Stomach (tissue), 8 donors: ENCODE measurements at regions not wholly inside any gene's neighbourhood (a gene's known extent, or its start where the extent isn't known, plus 50 kb on each side); places are given as distances from the start of the nearest gene placed in this dataset.

Experiments
- DNase-seq, 2 donors: peaks; one replicate each; pipeline versions ENCODE4 v3.0.0 to v3.0.0-alpha.2; 2013 to 2019
- H3K27ac ChIP-seq, 5 donors: fragments of 200-600 bp in 4 of 5; sonication (generic) in 4 of 5; one replicate each; pipeline ENCODE4 v1.5.1; 2013 to 2019; ENCODE audit warnings: mild to moderate bottlenecking in 1 of 5, moderate library complexity in 1 of 5
- H3K27me3 ChIP-seq, 3 donors: fragments of 200-600 bp; sonication (generic); one replicate each; pipeline ENCODE4 v1.5.1; 2017 to 2019; ENCODE audit warnings: mixed run types in 1 of 3
- H3K36me3 ChIP-seq, 4 donors: fragments of 200-600 bp; sonication (generic); 1 replicate in 3 of 4; 2 replicates in 1 of 4; pipeline ENCODE4 v1.5.1; 2016 to 2019
- H3K4me1 ChIP-seq, 4 donors: fragments of 200-600 bp; sonication (generic); one replicate each; pipeline ENCODE4 v1.5.1; 2016 to 2019
- H3K4me3 ChIP-seq, 4 donors: fragments of 200-600 bp; sonication (generic) in 3 of 4; one replicate each; pipeline ENCODE4 v1.5.1; 2016 to 2019; ENCODE audit warnings: mild to moderate bottlenecking in 1 of 4
- H3K9me3 ChIP-seq, 4 donors: fragments of 200-600 bp; sonication (generic); one replicate each; pipeline ENCODE4 v1.5.1; 2016 to 2019
- CTCF ChIP-seq, 7 experiments: fragments of 450-650 bp in 4 of 7; fragments of 200-600 bp in 3 of 7; sonication (generic) in 3 of 7; IDR thresholded peaks; one replicate each; pipeline ENCODE4 v1.5.1; 2016 to 2019; ENCODE audit warnings: antibody characterized with exemption in 7 of 7, control low read depth in 2 of 7, mild to moderate bottlenecking in 1 of 7
- EP300 ChIP-seq: sonication (generic); formaldehyde crosslinking; IDR thresholded peaks from one replicate; pipeline ENCODE4 v1.6.1; 2017; ENCODE audit warnings: antibody characterized with exemption
- POLR2A ChIP-seq, 4 donors: fragments of 450-650 bp; IDR thresholded peaks; one replicate each; pipeline ENCODE4 v1.6.1; 2016; ENCODE audit warnings: antibody characterized with exemption in 4 of 4, control low read depth in 2 of 4, mild to moderate bottlenecking in 1 of 4, moderate library complexity in 1 of 4
- POLR2AphosphoS5 ChIP-seq, 3 donors: sonication (generic); formaldehyde crosslinking; IDR thresholded peaks; one replicate each; pipeline ENCODE4 v1.6.1; 2016; ENCODE audit warnings: antibody characterized with exemption in 3 of 3
- WGBS, 5 donors: extraction: QIAGEN DNeasy Blood & Tissue Kit in 3 of 5; methylation state at CpG; one replicate each; pipeline versions ENCODE4 v1.1.5 to v1.1.7; 2013 to 2018; 5-methylcytosine and 5-hydroxymethylcytosine counted together
- intact Hi-C: fragments of 100-400 bp; cut with DNase I; formaldehyde crosslinking; loops from one replicate; pipeline ENCODE4 v1.15.1; 2023; ENCODE audit warnings: low total_unique reads
- donor health status: healthy with polysubstance abuse.
- donor health status: Bipolar disorder and iron deficiency.
- donor health status: healthy.

GRCh38 chr4:46684041-46684440, 225.0 kb downstream of the COX7B2 start:
- Histone ChIP-seq H3K9me3 (peaks cover 0 to 7% (median 0%) of the 10 kb centered on the region in 4 donors), H3K27me3 (no peaks in the 10 kb centered on the region), H3K4me3 (no peak overlapping the region), H3K36me3 (no peaks in the 10 kb centered on the region), H3K27ac (no peak overlapping the region), H3K4me1 (no peaks in the 10 kb centered on the region)
- 52 to 60% (median 55%) methylated on average over 2 of the region's 2 CpGs for WGBS, 5 donors
- DNase-seq = no peak
- TF ChIP-seq EP300 (no peak), POLR2AphosphoS5 (IDR thresholded peaks at IDR 0.05) (no peak), CTCF (IDR thresholded peaks at IDR 0.05) (no peak), POLR2A (IDR thresholded peaks at IDR 0.05) (no peak)
- intact Hi-C loops = no loop called here

- no peak for DNase-seq
- intact Hi-C loops = no loop called here
- 63 to 96% (median 74%) methylated on average over 1 of the region's 1 CpG for WGBS, 5 donors
Observed at GRCh38 chr4:46676364-46676763, 232.7 kb downstream of the COX7B2 start.

GRCh38 chr4:46674326-46674725, 234.7 kb downstream of the COX7B2 start:
- Histone ChIP-seq H3K36me3 (no peaks in the 10 kb centered on the region), H3K27me3 (no peaks in the 10 kb centered on the region), H3K4me3 (no peak overlapping the region), H3K27ac (no peak overlapping the region), H3K4me1 (no peaks in the 10 kb centered on the region), H3K9me3 (peaks cover 0 to 14% (median 4%) of the 10 kb centered on the region in 4 donors)
- TF ChIP-seq POLR2A (IDR thresholded peaks at IDR 0.05) = no peak
- no peak for TF ChIP-seq POLR2AphosphoS5 (IDR thresholded peaks at IDR 0.05)
- TF ChIP-seq CTCF (IDR thresholded peaks at IDR 0.05) = no peak
- no peak for TF ChIP-seq EP300
- DNase-seq = no peak
- intact Hi-C loops = no loop called here

More at GRCh38 chr4:46676364-46676763, 232.7 kb downstream of the COX7B2 start:
- TF ChIP-seq CTCF (IDR thresholded peaks at IDR 0.05) (no peak), POLR2AphosphoS5 (IDR thresholded peaks at IDR 0.05) (no peak), POLR2A (IDR thresholded peaks at IDR 0.05) (no peak), EP300 (no peak)
- no peaks in the 10 kb centered on the region for H3K4me1 ChIP-seq
- no peaks in the 10 kb centered on the region for H3K36me3 ChIP-seq
- H3K27me3 ChIP-seq = no peaks in the 10 kb centered on the region
- H3K27ac ChIP-seq = no peak overlapping the region
- H3K9me3 ChIP-seq = peaks cover 0 to 14% (median 6%) of the 10 kb centered on the region in 4 donors
- no peak overlapping the region for H3K4me3 ChIP-seq

- no peaks in the 10 kb centered on the region for H3K4me1 ChIP-seq
- no peak overlapping the region for H3K27ac ChIP-seq
- WGBS, 5 donors = 55 to 73% (median 60%) methylated on average over 3 of the region's 3 CpGs
- H3K36me3 ChIP-seq = no peaks in the 10 kb centered on the region
- TF ChIP-seq EP300 = no peak
- no peak for TF ChIP-seq CTCF (IDR thresholded peaks at IDR 0.05)
- no peak for TF ChIP-seq POLR2A (IDR thresholded peaks at IDR 0.05)
- no peak for TF ChIP-seq POLR2AphosphoS5 (IDR thresholded peaks at IDR 0.05)
- DNase-seq = no peak
- H3K4me3 ChIP-seq = no peak overlapping the region
- intact Hi-C loops = no loop called here
- peaks cover 0 to 6% (median 6%) of the 10 kb centered on the region in 4 donors for H3K9me3 ChIP-seq
- H3K27me3 ChIP-seq = no peaks in the 10 kb centered on the region
Observed at GRCh38 chr4:46667790-46668189, 241.3 kb downstream of the COX7B2 start.
